ENCODE measurements at regions not wholly inside any gene's neighbourhood (a gene's known extent, or its start where the extent isn't known, plus 50 kb on each side); places are given as distances from the start of the nearest gene placed in this dataset.

DNA sequence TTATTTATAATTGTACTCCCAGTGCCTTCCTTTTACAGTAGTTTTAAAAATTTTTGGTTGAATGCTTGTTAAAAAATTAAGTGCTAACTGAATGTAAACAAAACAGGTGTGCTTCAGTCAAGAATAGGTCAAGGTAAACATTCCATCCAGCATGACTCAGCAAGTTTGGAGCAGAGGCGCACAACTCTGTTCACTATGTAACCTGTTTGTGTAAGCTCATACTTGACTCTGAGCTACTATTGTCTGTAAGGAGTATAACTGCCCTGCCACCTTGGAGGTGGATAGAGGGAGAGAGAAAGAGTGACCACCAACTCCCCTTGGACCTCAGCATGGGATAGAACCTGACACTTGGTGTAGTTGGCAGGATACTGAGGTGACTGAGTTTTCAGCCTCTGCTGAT lies 207.4 kb upstream of the SYT4 start:
- Mint-ChIP-seq H3K4me3 (ENCODE audit: unreplicated experiment) (no peak overlapping the region), H3K36me3 (ENCODE audit: unreplicated experiment) (peaks cover 9% of the 10 kb centered on the region), H3K9me3 (ENCODE audit: unreplicated experiment) (no peaks in the 10 kb centered on the region), H3K27ac (ENCODE audit: unreplicated experiment) (no peak overlapping the region), H3K27me3 (ENCODE audit: unreplicated experiment) (peaks cover 5% of the 10 kb centered on the region), H3K4me1 (ENCODE audit: low read depth, unreplicated experiment) (no peaks in the 10 kb centered on the region)
- TF ChIP-seq, protein P1, sequence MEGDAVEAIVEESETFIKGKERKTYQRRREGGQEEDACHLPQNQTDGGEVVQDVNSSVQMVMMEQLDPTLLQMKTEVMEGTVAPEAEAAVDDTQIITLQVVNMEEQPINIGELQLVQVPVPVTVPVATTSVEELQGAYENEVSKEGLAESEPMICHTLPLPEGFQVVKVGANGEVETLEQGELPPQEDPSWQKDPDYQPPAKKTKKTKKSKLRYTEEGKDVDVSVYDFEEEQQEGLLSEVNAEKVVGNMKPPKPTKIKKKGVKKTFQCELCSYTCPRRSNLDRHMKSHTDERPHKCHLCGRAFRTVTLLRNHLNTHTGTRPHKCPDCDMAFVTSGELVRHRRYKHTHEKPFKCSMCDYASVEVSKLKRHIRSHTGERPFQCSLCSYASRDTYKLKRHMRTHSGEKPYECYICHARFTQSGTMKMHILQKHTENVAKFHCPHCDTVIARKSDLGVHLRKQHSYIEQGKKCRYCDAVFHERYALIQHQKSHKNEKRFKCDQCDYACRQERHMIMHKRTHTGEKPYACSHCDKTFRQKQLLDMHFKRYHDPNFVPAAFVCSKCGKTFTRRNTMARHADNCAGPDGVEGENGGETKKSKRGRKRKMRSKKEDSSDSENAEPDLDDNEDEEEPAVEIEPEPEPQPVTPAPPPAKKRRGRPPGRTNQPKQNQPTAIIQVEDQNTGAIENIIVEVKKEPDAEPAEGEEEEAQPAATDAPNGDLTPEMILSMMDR (IDR thresholded peaks at IDR 0.05; ENCODE audit: partially characterized antibody, unreplicated experiment), result no peak
- DNase-seq, result no peak

DNA sequence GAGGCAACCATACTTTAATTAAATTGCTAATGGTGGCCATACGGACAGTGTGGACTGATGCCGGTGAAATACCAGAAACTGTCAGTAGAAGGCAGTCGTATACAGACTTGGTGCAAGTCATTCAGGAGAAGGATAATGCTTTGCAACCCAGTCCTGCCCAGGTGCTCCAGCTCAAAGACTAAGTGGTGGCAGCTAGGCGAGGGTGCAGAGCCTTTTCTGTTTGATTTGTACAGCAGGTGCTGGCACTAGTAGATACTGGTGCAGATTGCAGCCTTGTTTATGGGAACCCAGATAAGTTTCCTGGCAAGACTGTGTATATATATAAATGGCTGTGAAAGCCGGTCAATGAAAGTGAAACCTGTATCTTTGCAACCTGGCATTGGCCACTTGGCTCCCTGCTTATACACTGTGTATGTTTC lies 208.3 kb upstream of the SYT4 start:
- H3K4me1 Mint-ChIP-seq (ENCODE audit: low read depth, unreplicated experiment), result no peaks in the 10 kb centered on the region
- H3K27me3 Mint-ChIP-seq (ENCODE audit: unreplicated experiment), result peaks cover 5% of the 10 kb centered on the region
- H3K27ac Mint-ChIP-seq (ENCODE audit: unreplicated experiment), result no peak overlapping the region
- DNase-seq, result no peak
- no peaks in the 10 kb centered on the region for H3K9me3 Mint-ChIP-seq (ENCODE audit: unreplicated experiment)
- TF ChIP-seq, protein P1 (IDR thresholded peaks at IDR 0.05; ENCODE audit: partially characterized antibody, unreplicated experiment), result no peak
- no peak overlapping the region for H3K4me3 Mint-ChIP-seq (ENCODE audit: unreplicated experiment)
- peaks cover 9% of the 10 kb centered on the region for H3K36me3 Mint-ChIP-seq (ENCODE audit: unreplicated experiment)

DNA sequence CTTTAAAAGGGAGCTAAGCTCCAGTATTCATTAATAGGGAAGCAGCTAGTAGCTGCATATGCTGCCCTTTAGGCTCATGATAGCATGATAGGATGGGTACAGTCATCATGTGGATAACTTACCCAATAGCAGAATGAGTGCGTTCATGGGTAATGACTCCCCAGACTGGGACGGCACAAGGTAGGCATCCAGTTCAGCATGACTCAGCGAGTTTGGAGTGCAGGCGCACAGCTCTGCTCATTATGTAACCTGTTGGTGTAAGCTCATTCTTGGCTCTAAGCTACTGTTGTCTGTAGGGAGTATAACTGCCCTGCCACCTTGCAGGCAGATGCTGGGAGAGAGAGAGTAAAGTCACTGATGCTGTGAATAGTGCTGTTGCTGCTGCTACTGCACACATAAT lies 209.2 kb upstream of the SYT4 start:
- no peaks in the 10 kb centered on the region for H3K4me1 Mint-ChIP-seq (ENCODE audit: low read depth, unreplicated experiment)
- peaks cover 9% of the 10 kb centered on the region for H3K36me3 Mint-ChIP-seq (ENCODE audit: unreplicated experiment)
- H3K9me3 Mint-ChIP-seq (ENCODE audit: unreplicated experiment), result no peaks in the 10 kb centered on the region
- peaks cover 3% of the 10 kb centered on the region for H3K27me3 Mint-ChIP-seq (ENCODE audit: unreplicated experiment)
- no peak overlapping the region for H3K4me3 Mint-ChIP-seq (ENCODE audit: unreplicated experiment)
- H3K27ac Mint-ChIP-seq (ENCODE audit: unreplicated experiment), result no peak overlapping the region
- DNase-seq, result peak; percentile 24
- TF ChIP-seq, protein P1 (IDR thresholded peaks at IDR 0.05; ENCODE audit: partially characterized antibody, unreplicated experiment), result no peak

DNA sequence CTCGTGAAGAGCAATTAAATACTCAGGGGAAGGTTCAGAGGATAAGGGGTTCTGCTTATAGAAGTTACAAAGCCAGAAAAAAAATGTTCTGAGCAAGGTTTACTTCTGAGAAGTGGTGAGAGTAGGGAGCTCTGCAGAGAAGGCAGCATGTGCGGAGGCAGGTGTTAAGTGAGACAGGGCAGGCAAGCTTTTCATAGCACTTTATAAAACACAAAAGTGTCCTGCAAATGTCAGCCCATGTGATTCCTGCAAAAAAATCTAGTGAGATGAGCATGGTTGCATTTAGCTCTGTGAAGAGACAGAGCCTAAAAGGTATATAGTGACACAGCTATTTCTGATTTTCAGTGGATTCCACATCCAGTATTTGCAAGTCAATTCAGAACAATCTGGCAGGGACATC lies 223.8 kb upstream of the SYT4 start:
- H3K4me1 Mint-ChIP-seq (ENCODE audit: low read depth, unreplicated experiment), result no peaks in the 10 kb centered on the region
- TF ChIP-seq, protein P1 (IDR thresholded peaks at IDR 0.05; ENCODE audit: partially characterized antibody, unreplicated experiment), result no peak
- H3K27ac Mint-ChIP-seq (ENCODE audit: unreplicated experiment), result no peak overlapping the region
- no peaks in the 10 kb centered on the region for H3K27me3 Mint-ChIP-seq (ENCODE audit: unreplicated experiment)
- no peak overlapping the region for H3K4me3 Mint-ChIP-seq (ENCODE audit: unreplicated experiment)
- no peak for DNase-seq
- H3K36me3 Mint-ChIP-seq (ENCODE audit: unreplicated experiment), result no peaks in the 10 kb centered on the region
- no peaks in the 10 kb centered on the region for H3K9me3 Mint-ChIP-seq (ENCODE audit: unreplicated experiment)

DNA sequence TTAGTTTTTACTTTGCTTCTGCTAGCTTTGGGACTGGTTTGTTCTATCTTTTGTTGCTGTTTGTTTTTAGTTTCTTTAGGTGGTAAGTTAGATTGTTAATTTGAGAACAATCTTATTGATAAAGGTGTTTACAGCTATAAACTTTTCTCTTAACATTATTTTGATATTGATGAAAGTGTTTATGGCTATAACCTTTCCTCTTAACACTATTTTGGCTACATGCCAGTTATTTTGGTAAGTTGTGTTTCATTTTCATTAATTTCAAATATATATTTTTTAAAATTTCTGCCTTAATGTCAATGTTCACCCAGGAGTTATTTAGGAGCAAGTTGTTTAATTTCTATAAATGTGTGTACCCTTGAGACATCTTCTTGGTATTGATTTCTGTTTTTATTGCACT lies 229.6 kb upstream of the SYT4 start:
- H3K9me3 Mint-ChIP-seq (ENCODE audit: unreplicated experiment), result peaks cover 2% of the 10 kb centered on the region
- H3K36me3 Mint-ChIP-seq (ENCODE audit: unreplicated experiment), result no peaks in the 10 kb centered on the region
- DNase-seq, result no peak
- H3K4me1 Mint-ChIP-seq (ENCODE audit: low read depth, unreplicated experiment), result no peaks in the 10 kb centered on the region
- H3K4me3 Mint-ChIP-seq (ENCODE audit: unreplicated experiment), result no peak overlapping the region
- H3K27ac Mint-ChIP-seq (ENCODE audit: unreplicated experiment), result no peak overlapping the region
- H3K27me3 Mint-ChIP-seq (ENCODE audit: unreplicated experiment), result no peaks in the 10 kb centered on the region
- TF ChIP-seq, protein P1 (IDR thresholded peaks at IDR 0.05; ENCODE audit: partially characterized antibody, unreplicated experiment), result no peak

Data from glutamatergic neuron (in vitro differentiated cells).